Choroid plexus epithelial cell (primary cell): ENCODE measurements at regions not wholly inside any gene's neighbourhood (a gene's known extent, or its start where the extent isn't known, plus 50 kb on each side); places are given as distances from the start of the nearest gene placed in this dataset.

Experiments
- DNase-seq: peaks from one replicate; pipeline ENCODE4 v3.0.0-alpha.2; 2010; ENCODE audit warnings: low read depth
- H3K4me3 ChIP-seq: 2 replicates; pipeline ENCODE4 v1.5.1; 2011; ENCODE audit warnings: low read depth, mild to moderate bottlenecking, control low read depth, low read length, moderate library complexity
- TF ChIP-seq, protein P1 (sequence below): conservative IDR thresholded peaks from 2 replicates; pipeline ENCODE4 v1.5.1; 2011; ENCODE audit warnings: low read depth, mild to moderate bottlenecking, control low read depth, inconsistent platforms, low read length, moderate library complexity

DNA sequence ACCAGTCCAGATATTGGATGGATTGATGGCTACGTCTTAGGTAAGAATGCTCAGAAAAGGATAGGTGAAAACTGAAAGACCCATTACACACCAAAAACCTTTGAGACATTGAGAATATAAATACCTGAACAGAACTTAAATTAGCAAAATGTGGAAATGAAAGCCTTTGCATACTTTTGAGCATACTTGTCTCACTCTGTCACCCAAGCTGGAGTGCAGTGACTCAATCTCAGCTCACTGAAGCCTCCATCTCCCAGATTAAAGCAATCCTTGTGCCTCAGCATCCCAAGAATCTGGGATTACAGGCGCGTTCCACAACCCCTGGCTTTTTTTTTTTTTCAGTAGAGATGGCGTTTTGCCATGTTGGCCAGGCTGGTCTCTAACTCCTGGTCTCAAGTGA is 695.3 kb downstream of the DACH1 start:
- H3K4me3 ChIP-seq: no peak overlapping the region
- DNase-seq: no peak
- TF ChIP-seq, protein P1, sequence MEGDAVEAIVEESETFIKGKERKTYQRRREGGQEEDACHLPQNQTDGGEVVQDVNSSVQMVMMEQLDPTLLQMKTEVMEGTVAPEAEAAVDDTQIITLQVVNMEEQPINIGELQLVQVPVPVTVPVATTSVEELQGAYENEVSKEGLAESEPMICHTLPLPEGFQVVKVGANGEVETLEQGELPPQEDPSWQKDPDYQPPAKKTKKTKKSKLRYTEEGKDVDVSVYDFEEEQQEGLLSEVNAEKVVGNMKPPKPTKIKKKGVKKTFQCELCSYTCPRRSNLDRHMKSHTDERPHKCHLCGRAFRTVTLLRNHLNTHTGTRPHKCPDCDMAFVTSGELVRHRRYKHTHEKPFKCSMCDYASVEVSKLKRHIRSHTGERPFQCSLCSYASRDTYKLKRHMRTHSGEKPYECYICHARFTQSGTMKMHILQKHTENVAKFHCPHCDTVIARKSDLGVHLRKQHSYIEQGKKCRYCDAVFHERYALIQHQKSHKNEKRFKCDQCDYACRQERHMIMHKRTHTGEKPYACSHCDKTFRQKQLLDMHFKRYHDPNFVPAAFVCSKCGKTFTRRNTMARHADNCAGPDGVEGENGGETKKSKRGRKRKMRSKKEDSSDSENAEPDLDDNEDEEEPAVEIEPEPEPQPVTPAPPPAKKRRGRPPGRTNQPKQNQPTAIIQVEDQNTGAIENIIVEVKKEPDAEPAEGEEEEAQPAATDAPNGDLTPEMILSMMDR: no peak

DNA sequence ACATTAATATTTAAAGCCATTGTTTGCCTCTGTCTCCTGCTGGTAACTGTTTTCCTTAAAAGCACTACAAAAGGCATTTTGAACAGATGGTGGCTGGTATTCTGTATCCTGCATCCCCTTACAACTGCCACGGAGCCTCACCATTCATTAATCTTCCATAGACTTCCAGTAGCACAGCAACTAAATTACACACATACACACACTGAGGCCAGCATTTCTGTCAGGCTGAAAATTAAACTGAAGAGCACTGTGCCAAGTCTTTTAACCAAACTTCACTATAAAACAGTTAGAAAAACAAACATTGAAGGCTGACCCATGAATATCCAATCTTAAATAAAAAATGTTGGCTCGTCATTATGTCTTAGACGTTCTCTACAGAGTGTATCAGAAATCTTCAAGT is 697.8 kb downstream of the DACH1 start:
- H3K4me3 ChIP-seq: no peak overlapping the region
- TF ChIP-seq, protein P1: no peak
- no peak for DNase-seq

DNA sequence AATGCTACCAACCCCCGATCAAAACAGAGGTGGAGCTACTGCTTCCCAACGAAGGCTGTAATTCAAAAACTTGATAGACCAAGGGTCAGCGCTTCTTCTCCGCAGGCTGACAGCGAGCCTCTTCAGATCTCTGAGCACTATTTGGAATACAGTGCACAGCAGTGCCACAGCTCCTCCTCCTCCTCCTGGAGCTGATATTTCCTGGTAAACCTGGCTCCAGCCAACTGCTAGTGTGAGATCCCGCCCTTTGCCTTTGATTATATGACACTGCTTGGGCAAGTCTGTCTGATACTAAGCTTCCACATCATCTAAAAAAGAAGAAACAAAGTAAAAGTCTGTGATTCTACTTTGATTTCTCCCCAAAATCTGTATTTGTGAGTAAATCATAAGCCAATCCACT is 710.5 kb downstream of the DACH1 start:
- no peak overlapping the region for H3K4me3 ChIP-seq
- TF ChIP-seq, protein P1: no peak
- DNase-seq: no peak

DNA sequence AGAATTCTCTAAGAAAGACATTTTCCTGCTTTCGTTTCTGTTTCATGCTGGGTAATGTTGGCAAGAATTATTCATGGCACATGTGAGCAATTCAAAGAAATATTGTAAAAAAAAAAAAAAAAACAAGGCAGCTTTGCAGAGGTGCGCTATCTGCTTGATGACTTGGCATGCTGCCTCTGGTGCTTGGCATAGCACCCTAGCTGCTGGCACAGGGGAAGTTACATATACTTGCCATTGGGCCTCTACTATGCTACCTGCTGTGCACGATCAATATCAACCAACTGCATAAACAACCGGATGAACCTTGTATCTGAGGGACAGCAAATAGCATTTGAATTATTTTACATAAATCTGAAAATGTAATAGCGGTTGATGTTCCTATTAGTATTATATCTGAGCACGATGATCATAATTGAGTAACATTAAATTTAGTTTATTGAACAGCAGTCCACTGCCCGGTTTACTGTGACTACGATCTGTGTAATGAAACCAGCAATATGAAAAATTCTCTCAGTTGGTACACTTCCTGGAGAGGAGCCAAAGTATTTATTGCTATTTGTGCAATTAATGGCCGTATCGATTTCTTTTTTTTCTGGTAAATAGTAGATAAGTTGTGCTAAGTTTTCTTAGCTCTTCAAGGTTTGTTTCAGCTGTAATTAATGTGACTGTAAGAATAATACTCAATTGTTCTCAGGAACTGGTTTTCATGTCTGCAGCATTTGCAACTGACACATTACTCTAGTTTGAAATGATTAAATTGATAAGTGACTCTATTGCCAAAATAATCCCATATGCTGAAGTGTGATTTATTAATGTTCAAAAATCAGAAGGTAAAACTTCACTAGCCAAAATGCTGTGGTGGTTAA is 717.3 kb downstream of the DACH1 start:
- no peak for DNase-seq
- no peak overlapping the region for H3K4me3 ChIP-seq
- TF ChIP-seq, protein P1: no peak

DNA sequence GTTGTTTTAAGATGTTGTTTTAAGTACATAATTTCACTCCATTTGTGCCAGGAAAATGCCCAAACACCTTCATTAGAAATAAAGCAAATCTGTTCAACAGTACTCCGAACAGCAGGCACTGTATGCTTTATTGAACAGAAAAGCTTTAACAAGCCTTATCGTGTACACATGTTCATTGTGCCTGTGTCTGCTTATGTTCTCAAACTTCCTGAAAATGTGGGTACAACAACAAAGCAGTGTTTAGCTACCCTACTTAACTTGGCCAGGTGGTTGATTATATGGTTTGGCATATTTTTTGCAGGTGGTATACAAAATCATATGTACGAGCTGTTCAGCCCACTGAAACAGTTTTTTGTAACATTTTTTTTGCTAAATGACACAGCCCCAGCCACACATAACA is 718.0 kb downstream of the DACH1 start:
- TF ChIP-seq, protein P1: no peak
- no peak for DNase-seq

DNA sequence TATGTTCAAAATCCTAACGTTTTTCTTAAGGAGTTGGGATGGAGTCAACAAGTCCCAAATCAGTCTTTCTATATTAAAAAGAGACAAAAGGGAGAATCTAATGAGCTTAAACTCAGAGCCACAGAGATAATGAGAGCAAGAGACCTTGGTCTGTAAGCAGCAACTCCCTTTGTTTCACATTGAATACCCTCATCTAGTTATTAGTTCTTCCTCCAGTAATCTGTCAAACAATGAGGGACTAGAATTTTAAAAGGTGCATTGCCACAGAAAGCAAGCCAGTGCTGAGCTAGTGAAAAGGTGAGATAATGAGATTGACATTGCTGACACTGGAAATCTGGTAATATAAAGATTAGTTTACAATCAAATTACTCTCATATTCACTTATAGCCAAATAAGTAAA is 718.6 kb downstream of the DACH1 start:
- H3K4me3 ChIP-seq: no peak overlapping the region
- TF ChIP-seq, protein P1: no peak
- DNase-seq: no peak

More for the DNA sequence above, 718.0 kb downstream of the DACH1 start:
- no peak overlapping the region for H3K4me3 ChIP-seq

DNA sequence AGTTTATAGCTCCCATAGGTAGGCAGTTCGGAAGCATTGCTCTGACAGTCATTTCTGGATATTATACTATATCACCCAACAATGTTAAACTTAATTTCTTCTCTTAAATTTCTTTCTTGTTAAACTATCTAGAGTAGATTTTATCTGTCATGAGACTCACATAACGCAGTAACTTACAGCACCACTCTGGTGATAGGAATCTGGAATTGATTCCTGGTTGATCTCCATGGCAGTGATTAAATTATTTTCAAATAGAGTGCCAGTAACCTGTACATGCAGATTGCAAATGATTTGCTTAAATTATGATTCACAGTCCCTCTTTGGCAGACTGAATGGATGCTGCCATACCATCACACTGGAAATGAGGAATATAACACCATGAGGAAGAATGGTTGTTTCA is 722.1 kb downstream of the DACH1 start:
- TF ChIP-seq, protein P1: no peak
- DNase-seq: no peak
- H3K4me3 ChIP-seq: no peak overlapping the region
